GM21423 (cell line): ENCODE measurements at regions not wholly inside any gene's neighbourhood (a gene's known extent, or its start where the extent isn't known, plus 50 kb on each side); places are given as distances from the start of the nearest gene placed in this dataset.

Source experiments
- ATAC-seq: cut with Tn5 transposase; IDR thresholded peaks from one replicate; pipeline ENCODE4 v1.9.1; 2021; ENCODE audit warnings: mild to moderate bottlenecking, moderate library complexity; ENCODE audit not compliant: unreplicated experiment

GRCh38 chr1:30303387-30303786 is 420.0 kb downstream of the MATN1 start:
- no peak for ATAC-seq

DNA sequence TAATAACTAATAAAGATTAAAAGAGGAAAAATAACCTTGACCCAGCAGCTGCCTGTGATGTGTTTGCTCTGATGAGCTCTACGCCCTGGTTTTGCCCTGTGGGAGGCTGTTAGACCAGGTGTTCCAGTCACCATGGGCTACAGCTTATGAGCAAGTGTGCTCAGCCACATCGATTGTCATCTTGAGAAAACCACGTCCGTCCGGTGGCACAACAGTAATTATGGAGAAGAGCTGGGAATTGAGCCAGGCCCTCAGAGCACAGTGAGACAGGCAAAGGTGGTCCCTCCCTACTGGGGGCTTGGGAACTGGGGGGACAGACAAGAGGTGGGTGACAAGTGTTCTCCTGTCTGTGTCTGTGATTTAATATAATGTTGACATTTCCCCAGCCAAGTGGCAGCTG is 420.5 kb downstream of the MATN1 start:
- ATAC-seq, result no peak

DNA sequence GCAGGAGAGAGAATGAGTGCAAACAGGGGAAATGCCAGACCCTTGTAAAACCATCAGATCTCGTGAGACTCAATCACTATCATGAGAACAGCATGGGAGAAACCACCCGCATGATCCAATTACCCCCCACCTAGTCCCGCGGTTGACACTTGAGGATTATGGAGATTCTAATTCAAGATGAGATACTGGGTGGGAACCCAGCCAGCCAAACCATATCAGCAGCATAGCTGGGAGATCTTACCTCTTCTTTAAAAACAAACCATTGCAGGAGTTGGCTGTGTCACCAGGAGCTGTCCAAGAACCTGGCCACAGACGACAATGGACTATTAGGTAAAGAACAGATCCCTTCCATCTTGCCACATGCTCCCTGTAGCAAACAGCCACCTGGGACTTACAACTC is 422.7 kb downstream of the MATN1 start:
- ATAC-seq, result no peak

- no peak for ATAC-seq
These were observed 424.0 kb downstream of the MATN1 start for GRCh38 chr1:30299393-30299792.

- no peak for ATAC-seq
These were observed 427.7 kb downstream of the MATN1 start for GRCh38 chr1:30295674-30296073.

GRCh38 chr1:30295266-30295665 is 428.1 kb downstream of the MATN1 start:
- no peak for ATAC-seq

DNA sequence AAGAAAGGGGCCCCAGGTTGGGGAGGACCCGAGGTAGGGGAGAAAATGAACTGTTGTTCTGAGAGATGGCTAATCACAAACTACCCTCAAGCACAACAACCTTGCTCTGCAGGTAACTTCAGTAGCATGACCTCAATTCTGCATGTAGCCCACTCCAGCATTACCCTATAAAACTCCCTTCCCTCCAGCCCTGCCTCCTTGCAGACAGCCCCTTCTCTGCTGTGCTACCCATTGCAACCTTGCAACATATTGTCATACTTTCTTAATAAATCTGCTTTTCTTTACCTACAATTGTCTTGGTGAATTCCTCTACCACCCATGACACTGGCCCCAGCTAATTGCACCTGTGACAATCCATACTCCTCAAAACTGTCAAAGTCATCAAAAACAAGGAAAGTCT is 428.9 kb downstream of the MATN1 start:
- no peak for ATAC-seq

DNA sequence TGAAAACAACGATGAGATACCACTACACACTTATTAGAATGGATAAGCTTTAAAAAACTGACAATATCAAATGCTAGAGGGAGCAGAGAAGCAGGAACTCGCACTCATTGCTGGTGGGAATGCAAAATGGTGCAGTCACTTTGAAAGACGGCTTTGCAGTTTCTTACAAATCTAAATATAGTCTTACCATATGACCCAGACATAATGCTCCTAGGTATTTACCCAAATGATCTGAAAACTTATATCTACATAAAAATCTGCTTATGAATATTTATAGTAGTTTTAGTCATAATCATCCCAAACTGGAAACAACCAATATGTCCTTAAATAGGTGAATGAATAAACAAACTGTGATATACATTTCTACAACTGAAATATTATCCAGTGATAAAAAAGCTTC is 430.9 kb downstream of the MATN1 start:
- ATAC-seq, result no peak

DNA sequence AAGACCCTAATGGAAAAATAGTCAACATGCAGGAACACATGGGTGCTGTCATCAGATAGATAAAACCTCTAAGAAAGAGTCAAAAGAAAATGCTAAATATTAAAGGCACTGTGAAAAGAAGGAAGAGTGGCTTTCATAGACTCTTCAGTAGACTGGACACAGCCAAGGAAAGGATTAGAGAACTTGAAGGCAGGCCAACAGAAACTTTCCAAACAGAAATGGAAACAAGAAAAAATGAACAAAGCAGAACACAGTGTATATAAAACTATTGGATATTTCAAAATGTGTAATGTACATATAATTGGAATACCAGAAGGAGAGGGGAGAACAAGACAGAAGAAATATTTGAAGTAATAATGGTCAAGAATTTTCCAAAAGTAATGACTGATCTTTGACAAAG is 431.9 kb downstream of the MATN1 start:
- no peak for ATAC-seq

GRCh38 chr1:30290581-30290980 is 432.8 kb downstream of the MATN1 start:
- no peak for ATAC-seq

- no peak for ATAC-seq
These were observed 435.4 kb downstream of the MATN1 start for GRCh38 chr1:30287976-30288375.

GRCh38 chr1:30286988-30287839 is 436.2 kb downstream of the MATN1 start:
- ATAC-seq, result no peak

- no peak for ATAC-seq
These were observed 437.0 kb downstream of the MATN1 start for GRCh38 chr1:30286241-30286987.

- no peak for ATAC-seq
These were observed 437.9 kb downstream of the MATN1 start for GRCh38 chr1:30285501-30285932.

GRCh38 chr1:30284728-30285475 is 438.5 kb downstream of the MATN1 start:
- ATAC-seq, result no peak

DNA sequence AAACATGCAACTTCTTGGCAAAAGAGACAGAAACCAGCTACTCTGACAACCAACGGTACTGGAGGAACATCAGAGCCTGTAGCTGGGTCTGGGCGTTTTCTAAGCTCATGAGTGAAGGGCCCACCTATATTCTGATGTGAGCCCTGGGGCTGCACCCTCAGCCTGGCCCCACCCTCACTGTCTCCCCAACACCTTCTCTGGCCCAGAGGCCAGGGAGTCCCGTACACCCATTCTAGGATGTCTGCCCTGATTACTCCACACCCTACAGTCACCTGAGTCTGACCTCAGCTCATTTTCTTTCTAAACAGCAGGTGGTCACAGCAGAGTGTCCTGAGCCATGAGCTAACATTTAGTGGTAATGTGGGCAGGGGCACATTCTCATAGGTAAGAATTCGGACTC is 439.2 kb downstream of the MATN1 start:
- ATAC-seq, result no peak

DNA sequence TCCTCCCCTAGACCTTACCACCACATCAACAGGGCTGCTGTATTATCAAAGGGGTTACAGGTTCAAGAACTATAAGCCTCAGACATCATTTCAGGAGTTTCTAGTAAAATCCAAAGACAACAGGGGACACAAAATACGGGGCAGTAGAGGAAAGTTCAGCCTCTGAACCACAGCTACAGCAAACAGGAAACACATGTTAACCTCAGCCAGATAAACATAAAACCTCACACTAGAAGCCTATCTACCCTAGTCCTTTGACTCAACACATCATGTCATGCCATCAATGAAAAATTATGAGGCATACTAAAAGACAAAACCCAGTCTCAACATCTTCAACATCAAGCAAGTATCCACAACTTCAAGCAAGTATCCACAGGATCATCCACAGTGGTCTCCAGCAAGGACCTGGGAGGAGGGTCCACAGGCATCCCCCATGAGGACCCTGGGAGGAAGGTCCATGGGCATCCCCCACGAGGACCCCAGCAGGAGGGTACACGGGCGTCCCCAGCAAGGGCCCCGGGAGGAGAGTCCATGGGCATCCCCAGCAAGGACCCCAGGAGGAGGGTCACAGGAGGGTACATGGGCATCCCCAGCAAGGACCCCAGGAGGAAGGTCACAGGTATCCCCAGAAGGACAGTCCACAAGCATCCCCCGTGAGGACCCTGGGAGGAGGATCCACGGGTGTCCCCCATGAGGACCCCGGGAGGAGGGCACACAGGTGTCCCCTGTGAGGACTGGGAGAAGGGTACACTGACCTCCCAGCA is 440.0 kb downstream of the MATN1 start:
- no peak for ATAC-seq

DNA sequence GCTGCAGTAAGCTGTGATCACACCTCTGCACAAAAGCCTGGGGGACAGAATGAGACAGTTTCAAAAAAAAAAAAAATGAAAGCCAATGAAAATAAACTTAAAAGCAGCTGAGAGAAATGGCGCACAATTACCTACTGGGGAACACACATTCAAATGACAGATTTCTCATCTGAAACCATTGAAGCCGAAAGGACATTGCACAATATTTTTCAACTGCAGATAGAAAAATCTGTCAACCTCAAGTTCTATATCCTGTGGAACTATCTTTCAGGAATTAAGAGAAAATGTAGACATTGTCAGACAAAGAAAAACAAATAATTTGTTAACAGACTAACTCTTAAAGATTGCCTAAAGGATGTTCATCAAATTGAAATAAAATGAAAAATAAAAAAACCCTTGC is 442.8 kb downstream of the MATN1 start:
- ATAC-seq, result no peak

GRCh38 chr1:30277911-30278310 is 445.5 kb downstream of the MATN1 start:
- ATAC-seq, result no peak

DNA sequence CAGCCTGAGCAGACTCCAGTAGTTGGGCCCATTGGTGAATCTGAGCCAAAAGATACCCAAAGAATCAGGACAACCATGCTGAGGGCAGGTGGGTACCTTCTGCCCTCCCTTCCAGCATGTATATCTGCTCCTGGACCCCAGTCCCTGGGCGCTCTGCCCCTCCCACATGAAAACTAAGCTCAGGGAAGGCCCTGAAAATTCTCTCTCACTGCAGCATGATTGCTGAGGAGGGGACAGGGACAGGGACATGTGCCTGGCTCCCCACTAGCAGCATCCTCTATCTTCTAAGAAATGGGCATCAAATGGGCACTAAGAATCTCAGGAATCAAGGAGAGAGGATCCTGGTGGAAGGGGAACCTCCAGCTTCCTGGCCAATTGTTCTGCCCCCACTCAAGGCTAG is 446.0 kb downstream of the MATN1 start:
- no peak for ATAC-seq
